ENCODE measurements at regions not wholly inside any gene's neighbourhood (a gene's known extent, or its start where the extent isn't known, plus 50 kb on each side); places are given as distances from the start of the nearest gene placed in this dataset.

DNA sequence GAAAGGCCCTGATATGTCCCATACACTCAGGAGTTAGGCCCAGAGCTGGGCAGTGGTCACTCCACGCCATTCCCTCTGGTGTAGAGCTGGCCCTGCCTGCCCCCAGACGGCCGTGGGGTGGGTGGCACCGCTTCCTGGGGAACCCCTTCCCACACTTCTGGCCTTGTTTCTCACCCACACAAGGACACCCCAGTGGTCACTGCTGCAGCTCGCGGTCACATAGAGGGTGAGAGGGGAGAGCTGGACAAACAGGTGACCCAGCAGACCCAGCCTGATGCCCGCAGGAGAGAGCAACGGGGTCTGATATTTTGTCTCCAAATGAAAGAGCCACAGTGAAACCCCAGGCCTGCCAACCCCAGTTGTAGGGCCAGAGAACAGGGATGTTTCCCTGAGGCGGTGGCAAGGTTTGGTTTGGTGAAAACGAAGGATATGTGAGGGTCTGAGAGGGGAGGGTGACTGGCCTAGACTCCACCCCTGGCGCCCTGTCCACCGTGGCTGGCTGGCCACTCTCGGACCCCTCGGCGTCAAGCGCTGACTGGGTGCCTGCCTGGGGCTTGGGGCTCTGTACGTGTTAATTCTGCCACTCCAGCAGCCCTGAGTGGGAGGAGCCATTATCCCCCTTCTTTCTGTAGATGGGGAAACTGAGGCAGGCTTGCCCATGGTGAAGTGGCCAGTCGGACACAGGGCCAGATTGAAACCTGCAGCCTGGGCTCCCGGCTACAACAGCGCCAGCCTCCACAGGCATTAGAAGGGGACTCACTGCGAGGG, 71.0 kb upstream of the PPARA start:
- DNase-seq = no peak

DNA sequence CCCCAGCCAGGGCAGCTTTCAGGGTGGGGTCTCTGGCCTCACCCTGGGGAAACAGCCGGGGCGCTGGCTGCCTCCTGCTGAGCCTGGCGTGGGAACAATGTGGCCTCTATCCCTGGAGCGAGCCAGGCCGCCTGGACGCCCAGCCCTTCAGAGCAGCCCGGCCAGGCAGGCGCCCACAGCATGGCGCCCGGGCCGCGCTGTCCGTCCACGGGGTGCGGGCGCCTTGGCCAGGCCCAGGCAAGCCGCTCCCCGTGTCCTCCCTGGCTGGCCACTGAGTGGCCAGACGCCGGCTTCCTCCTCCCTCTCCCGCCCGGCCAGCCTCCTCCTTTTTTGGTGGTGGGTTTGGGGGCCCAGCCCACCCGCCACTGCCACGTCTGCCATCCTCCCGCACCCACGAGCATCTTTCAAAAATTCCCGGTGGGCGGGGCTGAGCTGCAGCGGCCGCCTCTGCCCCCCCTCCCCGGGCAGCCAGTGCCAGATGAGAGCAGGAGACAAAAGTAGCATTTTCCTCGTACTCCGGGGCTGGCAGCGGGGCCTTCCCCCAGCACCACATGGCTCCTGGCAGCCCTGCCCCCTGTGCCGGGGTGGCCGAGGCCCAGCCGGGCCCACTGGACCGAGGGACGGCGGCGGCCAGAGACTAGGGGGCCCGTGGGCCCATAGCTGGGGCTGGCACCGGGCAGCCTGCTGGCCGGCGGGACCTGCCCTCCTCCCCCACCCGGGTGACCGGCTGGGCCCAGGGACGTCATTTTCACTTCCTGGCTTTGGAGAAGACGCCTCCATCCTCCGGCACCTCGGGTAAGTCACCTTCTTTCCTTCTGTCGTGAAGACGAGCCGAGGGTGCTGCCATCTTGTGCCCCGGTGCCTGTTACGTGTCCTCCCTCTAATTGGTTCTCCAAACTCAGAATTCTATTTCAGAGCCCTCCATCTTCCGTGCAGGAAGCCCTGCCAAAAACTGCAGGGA, 70.2 kb upstream of the PPARA start:
- DNase-seq = no peak

GRCh38 chr22:46081036-46081830, 69.1 kb upstream of the PPARA start:
- no peak for DNase-seq

- no peak for DNase-seq
Measured at GRCh38 chr22:46081831-46082210, 68.5 kb upstream of the PPARA start.

- DNase-seq = no peak
Measured at GRCh38 chr22:46082633-46083032, 67.7 kb upstream of the PPARA start.

DNA sequence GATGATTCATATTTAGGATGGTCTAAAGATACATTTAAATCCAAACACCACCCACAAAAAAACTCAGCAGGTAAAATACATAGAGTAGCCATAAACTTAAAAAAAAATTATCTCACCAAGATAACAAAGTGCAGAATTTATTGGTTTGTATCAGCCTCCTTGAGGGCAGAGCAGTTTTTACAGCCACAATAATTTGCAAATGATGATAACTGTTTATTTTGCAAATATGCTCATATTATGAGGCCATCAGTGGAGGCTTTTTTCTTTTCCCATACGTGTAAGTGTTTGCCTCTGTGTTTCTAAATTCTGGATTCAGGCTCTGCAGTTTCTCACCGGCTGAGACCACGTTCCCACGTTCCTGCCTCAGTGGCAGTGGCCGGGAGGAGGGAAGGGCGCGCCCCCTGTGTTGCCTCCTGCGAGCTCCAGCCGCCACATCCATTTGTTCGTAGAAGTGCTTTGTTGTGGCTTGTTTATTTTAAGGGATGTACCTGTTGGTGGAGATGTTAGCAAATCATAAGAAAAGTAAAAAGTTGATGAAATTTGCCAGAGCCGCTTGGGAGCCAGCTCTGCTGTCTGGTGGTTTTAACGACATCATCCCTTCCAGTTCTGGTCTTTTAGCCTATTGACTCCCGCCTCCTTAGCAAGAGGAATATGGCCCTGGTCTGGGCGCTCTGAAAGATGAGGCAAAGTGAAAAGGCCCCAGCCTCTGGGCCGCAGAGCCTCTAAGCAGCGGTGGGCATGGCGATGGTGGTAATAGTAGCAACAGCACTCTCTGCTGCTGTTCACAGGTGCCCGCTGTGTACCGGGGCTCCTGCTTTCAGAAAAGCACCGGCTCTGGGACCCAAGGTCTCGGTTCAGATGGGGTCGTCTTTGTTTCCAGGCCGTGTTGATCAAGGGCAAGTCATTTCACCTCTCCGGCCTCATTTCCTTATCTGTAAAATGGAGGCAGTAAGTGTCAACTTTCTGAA, 66.7 kb upstream of the PPARA start:
- DNase-seq = no peak

DNA sequence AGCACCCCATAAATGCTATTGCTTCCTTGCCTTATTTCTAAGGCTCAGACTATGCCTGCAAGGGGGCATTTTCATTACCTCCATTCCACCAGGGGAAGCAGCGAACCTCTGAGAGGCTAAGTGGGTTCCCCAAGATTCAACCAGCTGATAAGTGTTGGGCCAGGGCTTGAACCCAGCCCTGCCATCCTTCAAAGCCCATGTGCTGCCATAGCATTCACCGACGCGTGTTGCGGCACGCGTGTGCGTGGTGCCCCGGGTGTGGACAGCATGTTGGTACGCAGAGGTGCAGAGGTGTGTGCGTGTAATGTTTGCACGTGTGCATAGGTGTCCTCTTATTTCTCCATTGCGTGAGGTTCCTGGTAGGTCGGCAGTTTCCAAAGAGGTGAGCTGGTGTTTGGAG, 66.0 kb upstream of the PPARA start:
- DNase-seq = no peak

DNA sequence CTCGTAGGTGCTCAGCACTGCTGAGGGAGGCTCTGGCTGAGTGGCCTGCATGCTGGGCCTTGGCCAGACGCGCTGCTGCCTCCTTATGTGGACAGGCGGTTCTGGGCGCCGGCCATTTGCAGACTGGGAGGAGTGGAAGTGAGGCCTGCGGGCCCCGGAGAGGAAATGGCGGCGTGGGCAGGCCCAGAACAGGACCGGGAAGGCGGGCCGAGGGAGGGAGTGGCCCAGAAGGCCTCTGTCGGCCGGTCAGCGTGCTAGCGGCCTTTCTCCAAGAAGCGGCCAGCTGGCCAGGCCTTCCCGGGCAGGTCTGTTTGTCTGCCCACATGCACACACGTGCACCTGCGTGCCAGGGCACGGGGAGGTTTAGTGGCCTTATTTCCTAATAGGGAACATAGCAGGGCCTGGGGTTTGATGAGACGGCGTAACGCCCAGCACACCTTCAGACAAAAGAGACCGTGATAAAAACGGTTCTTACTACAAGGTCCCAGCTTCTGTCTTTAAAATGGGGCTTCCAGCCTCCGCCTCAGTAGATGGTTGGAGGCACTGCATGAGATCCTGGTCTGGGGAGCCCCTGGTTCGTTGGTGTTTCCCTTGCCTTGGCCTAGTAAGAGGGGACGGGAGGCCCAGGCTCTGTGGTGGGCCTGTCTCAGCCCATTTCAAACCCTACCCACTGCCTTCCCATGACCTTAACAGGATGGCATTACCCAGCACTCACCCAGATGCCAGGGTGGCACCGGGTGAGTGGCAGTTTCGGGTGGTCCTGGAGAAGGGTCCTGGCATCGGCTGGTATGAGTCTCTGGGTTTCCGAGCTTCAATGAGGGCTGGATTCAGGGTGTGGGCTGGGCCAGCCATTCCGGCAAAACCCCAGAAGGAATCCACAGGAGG, 65.1 kb upstream of the PPARA start:
- DNase-seq = no peak

DNA sequence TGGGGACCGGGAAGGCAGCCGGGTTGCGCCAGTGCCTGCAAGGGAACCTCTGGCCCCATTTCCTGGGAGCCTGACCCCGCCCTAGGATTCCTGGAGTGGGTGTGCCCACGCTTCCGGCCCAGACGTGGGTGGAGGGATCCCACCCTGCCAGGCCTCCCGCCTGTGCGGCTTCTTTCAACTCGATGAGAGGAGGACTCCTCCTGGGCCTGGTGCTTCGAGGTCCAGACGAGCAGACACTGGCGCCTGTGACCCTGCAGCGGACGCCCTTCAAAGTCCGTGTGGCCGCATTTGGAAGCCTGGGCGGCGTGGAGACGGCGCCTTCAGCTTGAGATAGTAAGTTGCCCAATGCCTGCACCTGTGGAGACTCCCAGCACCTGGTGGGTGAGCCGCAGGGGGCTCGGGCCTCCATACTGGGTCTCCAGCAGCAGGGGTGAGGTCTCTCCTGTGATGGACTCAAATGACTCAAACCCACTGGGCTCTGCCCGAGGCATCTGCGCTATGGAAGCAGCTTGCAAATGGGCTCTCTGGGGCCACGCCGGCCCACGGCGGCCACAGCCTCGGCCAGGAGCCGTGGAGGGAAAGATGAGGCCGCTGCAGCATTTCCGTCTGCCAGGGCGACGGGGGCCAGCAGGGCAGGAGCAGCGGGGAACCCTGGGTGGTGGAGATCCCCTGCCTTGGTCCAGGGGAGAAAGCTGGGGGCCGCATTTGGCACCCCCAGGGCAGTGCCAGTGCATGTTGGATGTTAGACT, 64.3 kb upstream of the PPARA start:
- DNase-seq = no peak

DNA sequence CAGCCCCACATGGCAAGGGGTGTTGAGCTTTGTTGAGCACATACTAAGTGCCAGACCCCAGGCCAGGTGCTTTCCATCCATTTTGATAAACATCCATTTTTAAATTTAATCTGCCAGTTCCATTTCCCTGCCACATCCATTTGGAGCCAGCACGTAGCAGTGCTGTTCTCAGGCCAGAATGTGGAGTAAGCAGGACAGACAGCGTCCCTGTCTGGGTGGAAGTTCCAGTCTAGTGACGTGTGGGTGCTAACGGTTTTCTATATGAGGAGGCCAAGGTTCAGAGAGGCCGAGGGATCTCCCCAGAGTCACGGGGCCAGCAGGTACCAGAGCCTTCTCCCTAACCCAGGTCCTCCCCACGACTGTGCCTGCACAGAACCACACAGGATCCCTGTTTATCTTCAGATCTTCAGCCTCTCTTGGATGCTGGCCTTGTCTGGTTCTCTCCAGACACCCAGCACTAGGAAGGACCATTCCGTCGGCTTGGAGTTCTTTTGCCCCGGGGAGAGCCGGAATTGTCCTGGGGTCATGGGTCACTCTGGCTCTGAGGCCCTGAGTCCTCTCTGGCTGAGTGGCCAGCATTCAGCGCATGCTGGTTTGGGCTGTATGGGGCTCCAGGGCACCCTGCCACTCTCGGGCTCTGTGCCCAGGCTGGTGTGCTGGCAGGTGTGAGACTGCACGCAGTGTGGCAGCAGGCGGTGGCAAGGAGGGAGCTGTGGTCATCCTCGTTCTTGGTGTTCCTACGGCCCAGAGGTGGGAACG, 63.6 kb upstream of the PPARA start:
- DNase-seq = no peak

DNA sequence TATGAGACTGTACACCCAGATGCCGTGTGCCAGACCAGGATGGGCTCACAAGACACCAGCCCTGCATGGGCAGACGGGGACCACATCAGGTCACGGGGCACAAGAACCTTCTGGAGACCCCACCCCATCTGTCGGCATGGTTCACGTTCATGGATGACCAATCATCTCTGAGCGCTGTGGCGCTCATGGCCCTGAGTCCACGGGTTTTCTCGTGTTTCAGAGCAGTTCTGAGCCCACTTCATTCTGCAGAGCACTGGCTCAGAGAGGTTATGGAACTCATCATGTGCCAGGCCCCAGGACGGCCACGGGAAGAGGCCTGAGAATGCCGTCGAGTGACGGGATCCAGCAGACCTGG, 63.0 kb upstream of the PPARA start:
- DNase-seq = no peak

- DNase-seq = no peak
Measured at GRCh38 chr22:46087816-46088277, 62.5 kb upstream of the PPARA start.

DNA sequence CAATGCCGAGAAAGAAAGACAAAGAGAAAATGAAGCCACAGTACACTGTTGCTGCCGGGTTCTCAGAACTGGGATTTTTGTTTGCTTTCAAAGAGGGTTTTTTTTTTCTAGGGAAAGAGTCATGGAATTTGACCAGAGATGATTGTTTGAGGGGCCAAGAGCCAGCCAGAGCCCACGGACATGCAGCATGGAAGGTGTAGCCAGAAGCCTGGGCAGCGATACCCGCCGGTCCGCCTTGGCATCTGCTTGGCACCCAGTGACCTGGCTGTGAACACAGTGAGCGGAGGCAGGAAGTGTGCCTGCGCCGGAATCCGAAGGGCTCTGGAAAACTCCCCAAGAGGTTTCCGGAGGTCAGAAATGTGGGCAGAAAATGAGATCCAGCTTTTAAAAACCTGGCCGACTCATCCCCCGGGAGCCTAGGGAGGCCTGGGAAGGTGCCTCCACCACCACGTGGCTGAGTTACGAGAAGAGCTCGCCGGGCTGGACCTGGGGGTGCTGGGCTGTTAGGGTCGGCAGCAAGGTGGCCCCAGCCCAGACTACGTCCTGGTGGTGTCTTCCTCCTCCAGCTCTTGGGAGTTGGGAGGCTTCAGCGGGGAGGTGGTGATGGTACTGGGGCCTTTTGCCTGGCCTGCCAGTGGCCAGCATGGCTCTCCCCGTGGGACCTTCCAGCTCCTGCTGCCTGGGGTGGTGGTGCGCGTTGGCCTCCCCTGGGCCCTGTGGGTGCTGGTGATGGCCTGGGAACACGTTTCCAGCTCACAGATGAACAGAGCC, 61.6 kb upstream of the PPARA start:
- no peak for DNase-seq

- DNase-seq = no peak
Measured at GRCh38 chr22:46089426-46090035, 60.8 kb upstream of the PPARA start.

GRCh38 chr22:46090036-46090591, 60.2 kb upstream of the PPARA start:
- no peak for DNase-seq

GRCh38 chr22:46090631-46091201, 59.6 kb upstream of the PPARA start:
- no peak for DNase-seq

DNA sequence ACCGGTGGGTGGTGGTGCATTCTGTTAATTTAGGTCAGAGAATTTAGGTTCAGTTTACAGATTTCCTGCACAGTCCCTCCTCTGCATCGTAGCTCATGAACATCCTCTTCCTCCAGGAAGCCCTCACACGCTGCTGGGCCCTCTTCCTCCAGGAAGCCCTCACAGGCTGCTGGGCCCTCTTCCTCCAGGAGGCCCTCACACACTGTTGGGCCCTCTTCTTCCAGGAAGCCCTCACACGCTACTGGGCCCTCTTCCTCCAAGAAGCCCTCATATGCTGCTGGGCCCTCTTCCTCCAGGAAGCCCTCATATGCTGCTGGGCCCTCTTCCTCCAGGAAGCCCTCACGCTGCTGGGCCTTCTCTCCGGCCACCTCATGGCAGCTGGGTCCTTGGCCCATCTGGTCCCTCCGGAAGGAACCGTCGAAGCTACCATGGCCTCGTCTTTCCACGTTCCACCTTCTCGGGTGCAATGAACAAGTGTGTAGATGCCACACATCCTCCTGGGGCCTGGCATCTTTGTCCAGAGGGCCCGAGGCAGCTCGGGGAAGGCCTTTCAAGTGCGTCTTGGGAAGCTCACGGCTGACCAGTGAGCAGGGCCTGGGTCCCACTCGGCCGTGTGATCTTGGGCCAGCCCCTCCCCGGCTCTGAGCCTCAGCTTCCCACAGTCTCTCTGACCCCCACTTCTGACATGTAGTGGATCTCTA, 58.9 kb upstream of the PPARA start:
- DNase-seq = no peak
